ENCODE measurements at regions not wholly inside any gene's neighbourhood (a gene's known extent, or its start where the extent isn't known, plus 50 kb on each side); places are given as distances from the start of the nearest gene placed in this dataset.
"Not testable (repeated sequence)": the region's sequence is repeated elsewhere in the genome, so short reads cannot be mapped to it uniquely, and the experiment has no call there.

GRCh38 chr5:121009058-121009457 lies 545.0 kb downstream of the PRR16 start:
- DNase-seq = no peak

GRCh38 chr5:121018004-121018403 lies 553.9 kb downstream of the PRR16 start:
- no peak for DNase-seq

GRCh38 chr5:121019106-121019505 lies 555.0 kb downstream of the PRR16 start:
- DNase-seq = no peak

- no peak for DNase-seq
These were observed 555.6 kb downstream of the PRR16 start for GRCh38 chr5:121019734-121020133.

GRCh38 chr5:121021681-121022080 lies 557.6 kb downstream of the PRR16 start:
- DNase-seq = no peak

- DNase-seq = no peak
These were observed 560.6 kb downstream of the PRR16 start for GRCh38 chr5:121024416-121025311.

- no peak for DNase-seq
These were observed 561.6 kb downstream of the PRR16 start for GRCh38 chr5:121025671-121026070.

- no peak for DNase-seq
These were observed 563.5 kb downstream of the PRR16 start for GRCh38 chr5:121027636-121028035.

- DNase-seq = no peak
These were observed 565.6 kb downstream of the PRR16 start for GRCh38 chr5:121029536-121030245.

GRCh38 chr5:121031491-121031890 lies 567.4 kb downstream of the PRR16 start:
- no peak for DNase-seq

GRCh38 chr5:121033334-121033733 lies 569.2 kb downstream of the PRR16 start:
- DNase-seq = no peak

- no peak for DNase-seq
These were observed 574.3 kb downstream of the PRR16 start for GRCh38 chr5:121038438-121038837.

- no peak for DNase-seq
These were observed 585.9 kb downstream of the PRR16 start for GRCh38 chr5:121049971-121050370.

GRCh38 chr5:121053055-121053985 lies 589.2 kb downstream of the PRR16 start:
- no peak for DNase-seq

- no peak for DNase-seq
These were observed 591.5 kb downstream of the PRR16 start for GRCh38 chr5:121055586-121055985.

- not testable (repeated sequence) for DNase-seq
These were observed 600.1 kb downstream of the PRR16 start for GRCh38 chr5:121064241-121064640.

GRCh38 chr5:121086671-121087070 lies 622.6 kb downstream of the PRR16 start:
- no peak for DNase-seq

GRCh38 chr5:121087560-121087959 lies 623.5 kb downstream of the PRR16 start:
- no peak for DNase-seq

GRCh38 chr5:121088341-121088740 lies 624.2 kb downstream of the PRR16 start:
- no peak for DNase-seq

- DNase-seq = no peak
These were observed 626.7 kb downstream of the PRR16 start for GRCh38 chr5:121090822-121091221.

- no peak for DNase-seq
These were observed 636.8 kb downstream of the PRR16 start for GRCh38 chr5:121100931-121101330.

GRCh38 chr5:121105921-121106320 lies 641.8 kb downstream of the PRR16 start:
- DNase-seq = no peak
